ENCODE measurements at regions not wholly inside any gene's neighbourhood (a gene's known extent, or its start where the extent isn't known, plus 50 kb on each side); places are given as distances from the start of the nearest gene placed in this dataset.

GRCh38 chr7:24521917-24522623 lies 51.2 kb upstream of the PALS2 start:
- no peak for DNase-seq (ENCODE audit: low spot score)
